ENCODE measurements at regions not wholly inside any gene's neighbourhood (a gene's known extent, or its start where the extent isn't known, plus 50 kb on each side); places are given as distances from the start of the nearest gene placed in this dataset.

- Histone ChIP-seq H3K4me1 (no peaks in the 10 kb centered on the region), H3K36me3 (no peaks in the 10 kb centered on the region), H3K27ac (no peak overlapping the region), H3K27me3 (no peaks in the 10 kb centered on the region), H3K9me3 (no peaks in the 10 kb centered on the region), H3K4me3 (no peak overlapping the region)
- WGBS = 91% methylated on average over 17 of the region's 17 CpGs
- no peak for TF ChIP-seq POLR2A (IDR thresholded peaks at IDR 0.05)
- TF ChIP-seq CTCF (IDR thresholded peaks at IDR 0.05) = no peak
- no peak for DNase-seq (ENCODE audit: low spot score in 2 of 2)
Measured at GRCh38 chr7:98040626-98041360, 50.8 kb upstream of the OCM2 start.

- Histone ChIP-seq H3K36me3 (no peaks in the 10 kb centered on the region), H3K4me1 (peaks cover 5% of the 10 kb centered on the region), H3K9me3 (no peaks in the 10 kb centered on the region), H3K27me3 (peaks cover 3% of the 10 kb centered on the region), H3K4me3 (no peak overlapping the region), H3K27ac (no peak overlapping the region)
- no peak for DNase-seq (ENCODE audit: low spot score in 2 of 2)
- TF ChIP-seq CTCF (IDR thresholded peaks at IDR 0.05) = no peak
- TF ChIP-seq POLR2AphosphoS5 (IDR thresholded peaks at IDR 0.05) = no peak
- no peak for TF ChIP-seq EP300 (IDR thresholded peaks at IDR 0.05)
- no peak for TF ChIP-seq POLR2A (IDR thresholded peaks at IDR 0.05)
- WGBS = 50% methylated on average over 6 of the region's 6 CpGs
Measured at GRCh38 chr7:98046816-98047215, 56.8 kb upstream of the OCM2 start.

GRCh38 chr7:98049034-98049433 is 57.6 kb upstream of the LMTK2 start:
- Histone ChIP-seq H3K27ac (peak overlapping the region; percentile 66), H3K9me3 (no peaks in the 10 kb centered on the region), H3K4me3 (no peak overlapping the region), H3K36me3 (no peaks in the 10 kb centered on the region), H3K27me3 (peaks cover 3% of the 10 kb centered on the region), H3K4me1 (peaks cover 5% of the 10 kb centered on the region)
- peak in 1 of 2 donors; percentile 65 for DNase-seq (ENCODE audit: low spot score in 2 of 2)
- 40% methylated on average over 4 of the region's 9 CpGs for WGBS
- TF ChIP-seq POLR2AphosphoS5 (IDR thresholded peaks at IDR 0.05) (peak in 2 of 3 donors; percentile 39 to 51), EP300 (IDR thresholded peaks at IDR 0.05) (no peak)

DNA sequence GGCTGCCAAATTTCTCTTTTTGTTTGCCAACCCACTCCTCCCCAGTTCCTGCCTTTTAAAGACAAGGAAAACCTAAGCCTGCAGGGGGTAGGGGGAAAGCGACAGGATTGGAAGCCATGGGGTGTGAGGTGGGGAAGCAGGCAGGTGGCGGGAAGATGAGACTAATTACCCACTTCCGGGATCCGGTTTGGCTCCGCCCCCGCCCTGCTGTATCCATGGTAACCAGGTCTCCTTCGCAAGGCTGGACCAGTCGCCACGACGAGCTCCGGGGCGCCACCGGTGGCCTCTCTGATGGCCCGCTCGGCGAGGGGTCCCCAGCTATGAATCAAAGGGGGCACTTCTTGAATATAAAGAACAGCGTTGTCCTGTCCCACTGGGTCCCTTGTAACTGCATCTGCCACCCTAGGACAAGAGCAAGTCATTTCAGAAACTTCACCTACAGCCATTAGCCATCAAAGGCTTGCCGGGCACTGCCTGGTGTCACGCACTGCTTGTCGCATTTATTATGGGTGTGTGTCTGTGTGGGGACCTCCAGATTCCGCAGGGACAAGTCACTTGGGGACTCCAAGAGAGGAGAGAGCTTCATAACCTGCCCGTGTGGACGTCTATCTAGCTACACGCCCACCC is 55.4 kb upstream of the LMTK2 start:
- Histone ChIP-seq H3K4me3 (no peak overlapping the region), H3K4me1 (peaks cover 6% of the 10 kb centered on the region), H3K36me3 (no peaks in the 10 kb centered on the region), H3K27me3 (peaks cover 3% of the 10 kb centered on the region), H3K9me3 (no peaks in the 10 kb centered on the region), H3K27ac (no peak overlapping the region)
- TF ChIP-seq POLR2A (IDR thresholded peaks at IDR 0.05) = no peak
- no peak for TF ChIP-seq EP300 (IDR thresholded peaks at IDR 0.05)
- TF ChIP-seq POLR2AphosphoS5 (IDR thresholded peaks at IDR 0.05) = no peak
- no peak for TF ChIP-seq CTCF (IDR thresholded peaks at IDR 0.05)
- 37% methylated on average over 17 of the region's 24 CpGs for whole genome bisulfite sequencing
- DNase-seq (ENCODE audit: low spot score in 2 of 2) = peak in 1 of 2 donors; percentile 78

- WGBS = 62% methylated on average over 4 of the region's 4 CpGs
- no peak overlapping the region for H3K4me3 ChIP-seq
- no peak for TF ChIP-seq POLR2AphosphoS5 (IDR thresholded peaks at IDR 0.05)
- TF ChIP-seq EP300 (IDR thresholded peaks at IDR 0.05) = no peak
- TF ChIP-seq POLR2A (IDR thresholded peaks at IDR 0.05) = no peak
- TF ChIP-seq CTCF (IDR thresholded peaks at IDR 0.05) = no peak
- H3K4me1 ChIP-seq = peaks cover 19% of the 10 kb centered on the region
- no peaks in the 10 kb centered on the region for H3K9me3 ChIP-seq
- no peak overlapping the region for H3K27ac ChIP-seq
- H3K36me3 ChIP-seq = no peaks in the 10 kb centered on the region
- peaks cover 3% of the 10 kb centered on the region for H3K27me3 ChIP-seq
- no peak for DNase-seq (ENCODE audit: low spot score in 2 of 2)
Measured at GRCh38 chr7:98054585-98054984, 52.1 kb upstream of the LMTK2 start.
